ENCODE measurements at regions not wholly inside any gene's neighbourhood (a gene's known extent, or its start where the extent isn't known, plus 50 kb on each side); places are given as distances from the start of the nearest gene placed in this dataset.

DNA sequence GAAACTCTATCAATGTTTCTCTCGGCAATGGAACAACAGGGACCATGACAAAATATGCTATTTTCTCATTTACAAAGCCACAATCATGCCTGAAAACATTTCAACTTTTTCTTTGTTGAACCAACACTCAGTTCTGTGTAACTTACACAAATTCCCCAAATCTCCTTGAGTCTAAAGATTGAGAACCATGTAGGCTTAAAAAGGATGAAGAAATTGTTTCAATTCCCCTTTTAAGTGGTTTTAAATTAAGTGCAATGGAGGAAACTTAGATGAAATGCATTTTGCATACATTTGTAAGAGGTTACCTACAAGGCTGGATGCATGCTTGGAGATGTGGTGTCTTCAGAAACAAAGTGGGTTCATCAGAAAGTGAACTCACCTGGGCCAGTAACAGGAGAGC, 566.4 kb upstream of the CDH11 start:
- CTCF ChIA-PET (ENCODE audit: partially characterized antibody) = interaction anchor here (0.6 kb wide), 1 partner anchor 657 kb away, joined by 3 read pairs; no protein-coding TSS in a partner anchor
- no peak overlapping the region for H3K9ac ChIP-seq (replicated peaks in 1 of 4; ENCODE audit: extremely low read depth in 1 of 4, low read depth in 3 of 4, low read length in 3 of 4)
- no peak overlapping the region for H2AK5ac ChIP-seq (ENCODE audit: low read depth, low read length)
- H4K8ac ChIP-seq (ENCODE audit: extremely low read depth, insufficient read depth, low read length) = no peak overlapping the region
- no peak overlapping the region for H4K5ac ChIP-seq (ENCODE audit: insufficient read length, low read depth, low read length)
- no peak overlapping the region for H3K14ac ChIP-seq (ENCODE audit: insufficient read length)
- no peak overlapping the region for H3K4ac ChIP-seq (replicated peaks; ENCODE audit: insufficient read length, low read depth, low read length)
- TF ChIP-seq SP2 (IDR thresholded peaks at IDR 0.05; ENCODE audit: low read length) (no peak), KDM1A (IDR thresholded peaks at IDR 0.05; ENCODE audit: borderline replicate concordance, low read length) (no peak)
- 77% methylated on average over 1 of the region's 1 CpG; no CpG with 5 or more reads in 1 of the 2 experiments for WGBS, 2 experiments (ENCODE audit: extremely low coverage in 1 of 2, insufficient coverage in 1 of 2, insufficient read length in 1 of 2, insufficient replicate concordance in 2 of 2, low coverage in 1 of 2, low lambda C conversion rate in 2 of 2, missing lambda C conversion rate in 1 of 2)
- no peak overlapping the region for H2BK15ac ChIP-seq (ENCODE audit: low read length)
- H3K36me3 ChIP-seq (ENCODE audit: control insufficient read depth in 2 of 4, insufficient read depth in 4 of 4, low read length in 3 of 4) = no peaks in the 10 kb centered on the region
- peaks cover under 1 to 5% of the 10 kb centered on the region in 2 experiments; a peak in 3 of 4 replicates for H3K9me3 ChIP-seq (ENCODE audit: insufficient read depth in 2 of 2, low read depth in 1 of 2, low read length in 1 of 2)
- H3K79me1 ChIP-seq (ENCODE audit: low read depth, low read length) = no peaks in the 10 kb centered on the region
- no peak overlapping the region for H3K4me2 ChIP-seq (ENCODE audit: insufficient read depth in 1 of 2, low read depth in 2 of 2, low read length in 2 of 2)
- no peak overlapping the region for H2BK120ac ChIP-seq (replicated peaks; ENCODE audit: low read depth, low read length)
- H4K20me1 ChIP-seq (replicated peaks in 1 of 2; ENCODE audit: control insufficient read depth in 1 of 2, insufficient read depth in 2 of 2, low read length in 2 of 2) = no peaks in the 10 kb centered on the region
- H3K27me3 ChIP-seq (replicated peaks in 1 of 4; ENCODE audit: control insufficient read depth in 3 of 4, extremely low read depth in 1 of 4, insufficient read depth in 3 of 4, low read length in 3 of 4) = peaks cover 0 to 1% (median 0%) of the 10 kb centered on the region in 4 experiments; a peak in 1 of 7 replicates
- no peak overlapping the region for H2AFZ ChIP-seq (ENCODE audit: low read length)
- no peak overlapping the region for H3K4me3 ChIP-seq (ENCODE audit: extremely low read depth in 1 of 4, insufficient read depth in 2 of 4, low read depth in 3 of 4, low read length in 4 of 4)
- H2BK5ac ChIP-seq (ENCODE audit: low read depth, low read length) = no peak overlapping the region
- H2BK12ac ChIP-seq (ENCODE audit: low read depth, low read length) = no peak overlapping the region
- H4K91ac ChIP-seq (replicated peaks; ENCODE audit: insufficient read length, low read length) = no peak overlapping the region
- H3K4me1 ChIP-seq (replicated peaks in 1 of 4; ENCODE audit: control insufficient read depth in 3 of 4, insufficient read depth in 4 of 4, low read length in 3 of 4) = no peaks in the 10 kb centered on the region
- no peak overlapping the region for H3K56ac ChIP-seq (replicated peaks; ENCODE audit: insufficient read length, low read depth, low read length)
- FAIRE-seq = no peak
- POLR2A ChIA-PET (ENCODE audit: partially characterized antibody) = no interaction called here
- H3K27ac ChIP-seq (ENCODE audit: low read depth, low read length) = no peak overlapping the region
- no peak overlapping the region for H2BK20ac ChIP-seq (ENCODE audit: low read length)
- H3K23ac ChIP-seq (ENCODE audit: insufficient read length) = no peak overlapping the region
- H3K79me2 ChIP-seq (ENCODE audit: control insufficient read depth in 1 of 2, insufficient read depth in 2 of 2, low read length in 2 of 2) = no peaks in the 10 kb centered on the region
- no peaks in the 10 kb centered on the region for H3K23me2 ChIP-seq (ENCODE audit: low read depth, low read length)
- no peak for DNase-seq (ENCODE audit: low read depth in 1 of 2, low spot score in 2 of 2)
- no peak overlapping the region for H3K18ac ChIP-seq (ENCODE audit: extremely low read depth, low read length)

Measured in H1 (cell line).